GM21423 (cell line): ENCODE measurements at regions not wholly inside any gene's neighbourhood (a gene's known extent, or its start where the extent isn't known, plus 50 kb on each side); places are given as distances from the start of the nearest gene placed in this dataset.

Experiments used
- ATAC-seq: cut with Tn5 transposase; IDR thresholded peaks from one replicate; pipeline ENCODE4 v1.9.1; 2021; ENCODE audit warnings: mild to moderate bottlenecking, moderate library complexity; ENCODE audit not compliant: unreplicated experiment

- no peak for ATAC-seq
Measured at GRCh38 chr4:20302336-20302735, 50.6 kb downstream of the SLIT2 start.

GRCh38 chr4:20305976-20306375 lies 54.3 kb downstream of the SLIT2 start:
- ATAC-seq = no peak

- no peak for ATAC-seq
Measured at GRCh38 chr4:20311856-20312255, 60.2 kb downstream of the SLIT2 start.

- ATAC-seq = no peak
Measured at GRCh38 chr4:20313237-20314030, 61.7 kb downstream of the SLIT2 start.

GRCh38 chr4:20317424-20317985 lies 65.8 kb downstream of the SLIT2 start:
- ATAC-seq = no peak

- ATAC-seq = no peak
Measured at GRCh38 chr4:20318001-20318908, 66.5 kb downstream of the SLIT2 start.

- ATAC-seq = no peak
Measured at GRCh38 chr4:20318909-20319277, 67.2 kb downstream of the SLIT2 start.

- no peak for ATAC-seq
Measured at GRCh38 chr4:20319825-20320612, 68.3 kb downstream of the SLIT2 start.

- no peak for ATAC-seq
Measured at GRCh38 chr4:20323991-20324390, 72.3 kb downstream of the SLIT2 start.

- no peak for ATAC-seq
Measured at GRCh38 chr4:20326460-20326859, 74.8 kb downstream of the SLIT2 start.

- no peak for ATAC-seq
Measured at GRCh38 chr4:20326977-20327376, 75.3 kb downstream of the SLIT2 start.

GRCh38 chr4:20327808-20328207 lies 76.1 kb downstream of the SLIT2 start:
- ATAC-seq = no peak

GRCh38 chr4:20331642-20332041 lies 79.9 kb downstream of the SLIT2 start:
- ATAC-seq = no peak

- no peak for ATAC-seq
Measured at GRCh38 chr4:20333141-20333715, 81.5 kb downstream of the SLIT2 start.

- no peak for ATAC-seq
Measured at GRCh38 chr4:20337261-20337664, 85.6 kb downstream of the SLIT2 start.

GRCh38 chr4:20338841-20339240 lies 87.1 kb downstream of the SLIT2 start:
- ATAC-seq = no peak

- no peak for ATAC-seq
Measured at GRCh38 chr4:20341134-20341738, 89.5 kb downstream of the SLIT2 start.

- no peak for ATAC-seq
Measured at GRCh38 chr4:20347531-20347930, 95.8 kb downstream of the SLIT2 start.

- ATAC-seq = no peak
Measured at GRCh38 chr4:20348411-20348810, 96.7 kb downstream of the SLIT2 start.
